ENCODE measurements at regions not wholly inside any gene's neighbourhood (a gene's known extent, or its start where the extent isn't known, plus 50 kb on each side); places are given as distances from the start of the nearest gene placed in this dataset.

DNA sequence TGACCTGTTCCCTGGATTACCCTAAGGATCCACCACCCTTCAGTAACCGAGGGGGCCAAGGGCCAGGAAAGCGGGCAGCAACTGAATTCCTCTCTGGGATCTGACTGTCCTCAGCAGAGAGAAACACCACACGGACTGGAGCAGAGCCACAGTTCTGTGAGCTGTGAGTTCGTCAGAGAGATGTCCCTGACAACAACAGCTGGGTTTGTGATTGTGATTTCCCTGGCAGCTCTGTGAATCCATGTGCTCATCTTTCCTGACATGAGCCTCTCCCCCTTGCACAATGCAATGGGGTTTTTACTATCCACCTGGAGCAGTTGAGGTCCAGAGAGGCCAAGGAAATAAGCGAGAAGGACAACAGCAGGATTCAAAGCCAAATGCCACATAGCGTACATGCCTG is 69.4 kb upstream of the AMPD3 start:
- TF ChIP-seq TEAD4 (CRISPR knock-in tag; IDR thresholded peaks at IDR 0.05), result no peak
- TF ChIP-seq, protein P1, sequence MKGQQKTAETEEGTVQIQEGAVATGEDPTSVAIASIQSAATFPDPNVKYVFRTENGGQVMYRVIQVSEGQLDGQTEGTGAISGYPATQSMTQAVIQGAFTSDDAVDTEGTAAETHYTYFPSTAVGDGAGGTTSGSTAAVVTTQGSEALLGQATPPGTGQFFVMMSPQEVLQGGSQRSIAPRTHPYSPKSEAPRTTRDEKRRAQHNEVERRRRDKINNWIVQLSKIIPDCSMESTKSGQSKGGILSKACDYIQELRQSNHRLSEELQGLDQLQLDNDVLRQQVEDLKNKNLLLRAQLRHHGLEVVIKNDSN (CRISPR knock-in tag; IDR thresholded peaks at IDR 0.05), result no peak
- TF ChIP-seq, protein P2, sequence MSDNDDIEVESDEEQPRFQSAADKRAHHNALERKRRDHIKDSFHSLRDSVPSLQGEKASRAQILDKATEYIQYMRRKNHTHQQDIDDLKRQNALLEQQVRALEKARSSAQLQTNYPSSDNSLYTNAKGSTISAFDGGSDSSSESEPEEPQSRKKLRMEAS (CRISPR knock-in tag; IDR thresholded peaks at IDR 0.05), result no peak
- TF ChIP-seq, protein P3, sequence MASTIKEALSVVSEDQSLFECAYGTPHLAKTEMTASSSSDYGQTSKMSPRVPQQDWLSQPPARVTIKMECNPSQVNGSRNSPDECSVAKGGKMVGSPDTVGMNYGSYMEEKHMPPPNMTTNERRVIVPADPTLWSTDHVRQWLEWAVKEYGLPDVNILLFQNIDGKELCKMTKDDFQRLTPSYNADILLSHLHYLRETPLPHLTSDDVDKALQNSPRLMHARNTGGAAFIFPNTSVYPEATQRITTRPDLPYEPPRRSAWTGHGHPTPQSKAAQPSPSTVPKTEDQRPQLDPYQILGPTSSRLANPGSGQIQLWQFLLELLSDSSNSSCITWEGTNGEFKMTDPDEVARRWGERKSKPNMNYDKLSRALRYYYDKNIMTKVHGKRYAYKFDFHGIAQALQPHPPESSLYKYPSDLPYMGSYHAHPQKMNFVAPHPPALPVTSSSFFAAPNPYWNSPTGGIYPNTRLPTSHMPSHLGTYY (CRISPR knock-in tag; IDR thresholded peaks at IDR 0.05), result no peak
- TF ChIP-seq, protein P4, sequence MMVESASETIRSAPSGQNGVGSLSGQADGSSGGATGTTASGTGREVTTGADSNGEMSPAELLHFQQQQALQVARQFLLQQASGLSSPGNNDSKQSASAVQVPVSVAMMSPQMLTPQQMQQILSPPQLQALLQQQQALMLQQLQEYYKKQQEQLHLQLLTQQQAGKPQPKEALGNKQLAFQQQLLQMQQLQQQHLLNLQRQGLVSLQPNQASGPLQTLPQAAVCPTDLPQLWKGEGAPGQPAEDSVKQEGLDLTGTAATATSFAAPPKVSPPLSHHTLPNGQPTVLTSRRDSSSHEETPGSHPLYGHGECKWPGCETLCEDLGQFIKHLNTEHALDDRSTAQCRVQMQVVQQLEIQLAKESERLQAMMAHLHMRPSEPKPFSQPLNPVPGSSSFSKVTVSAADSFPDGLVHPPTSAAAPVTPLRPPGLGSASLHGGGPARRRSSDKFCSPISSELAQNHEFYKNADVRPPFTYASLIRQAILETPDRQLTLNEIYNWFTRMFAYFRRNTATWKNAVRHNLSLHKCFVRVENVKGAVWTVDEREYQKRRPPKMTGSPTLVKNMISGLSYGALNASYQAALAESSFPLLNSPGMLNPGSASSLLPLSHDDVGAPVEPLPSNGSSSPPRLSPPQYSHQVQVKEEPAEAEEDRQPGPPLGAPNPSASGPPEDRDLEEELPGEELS (CRISPR knock-in tag; IDR thresholded peaks at IDR 0.05), result no peak
- TF ChIP-seq, protein P5, sequence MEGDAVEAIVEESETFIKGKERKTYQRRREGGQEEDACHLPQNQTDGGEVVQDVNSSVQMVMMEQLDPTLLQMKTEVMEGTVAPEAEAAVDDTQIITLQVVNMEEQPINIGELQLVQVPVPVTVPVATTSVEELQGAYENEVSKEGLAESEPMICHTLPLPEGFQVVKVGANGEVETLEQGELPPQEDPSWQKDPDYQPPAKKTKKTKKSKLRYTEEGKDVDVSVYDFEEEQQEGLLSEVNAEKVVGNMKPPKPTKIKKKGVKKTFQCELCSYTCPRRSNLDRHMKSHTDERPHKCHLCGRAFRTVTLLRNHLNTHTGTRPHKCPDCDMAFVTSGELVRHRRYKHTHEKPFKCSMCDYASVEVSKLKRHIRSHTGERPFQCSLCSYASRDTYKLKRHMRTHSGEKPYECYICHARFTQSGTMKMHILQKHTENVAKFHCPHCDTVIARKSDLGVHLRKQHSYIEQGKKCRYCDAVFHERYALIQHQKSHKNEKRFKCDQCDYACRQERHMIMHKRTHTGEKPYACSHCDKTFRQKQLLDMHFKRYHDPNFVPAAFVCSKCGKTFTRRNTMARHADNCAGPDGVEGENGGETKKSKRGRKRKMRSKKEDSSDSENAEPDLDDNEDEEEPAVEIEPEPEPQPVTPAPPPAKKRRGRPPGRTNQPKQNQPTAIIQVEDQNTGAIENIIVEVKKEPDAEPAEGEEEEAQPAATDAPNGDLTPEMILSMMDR (IDR thresholded peaks at IDR 0.05), result no peak
- no peak for TF ChIP-seq ZNF138 (CRISPR knock-in tag; conservative IDR thresholded peaks at IDR 0.05)
- TF ChIP-seq FOXJ3 (CRISPR knock-in tag; IDR thresholded peaks at IDR 0.05; ENCODE audit: borderline replicate concordance), result no peak
- no peak for TF ChIP-seq ETV6 (CRISPR knock-in tag; IDR thresholded peaks at IDR 0.05)
- no peak for TF ChIP-seq SP1 (CRISPR knock-in tag; conservative IDR thresholded peaks at IDR 0.05)
- no peak for TF ChIP-seq GABPB1 (CRISPR knock-in tag; IDR thresholded peaks at IDR 0.05)
- TF ChIP-seq, protein P6, sequence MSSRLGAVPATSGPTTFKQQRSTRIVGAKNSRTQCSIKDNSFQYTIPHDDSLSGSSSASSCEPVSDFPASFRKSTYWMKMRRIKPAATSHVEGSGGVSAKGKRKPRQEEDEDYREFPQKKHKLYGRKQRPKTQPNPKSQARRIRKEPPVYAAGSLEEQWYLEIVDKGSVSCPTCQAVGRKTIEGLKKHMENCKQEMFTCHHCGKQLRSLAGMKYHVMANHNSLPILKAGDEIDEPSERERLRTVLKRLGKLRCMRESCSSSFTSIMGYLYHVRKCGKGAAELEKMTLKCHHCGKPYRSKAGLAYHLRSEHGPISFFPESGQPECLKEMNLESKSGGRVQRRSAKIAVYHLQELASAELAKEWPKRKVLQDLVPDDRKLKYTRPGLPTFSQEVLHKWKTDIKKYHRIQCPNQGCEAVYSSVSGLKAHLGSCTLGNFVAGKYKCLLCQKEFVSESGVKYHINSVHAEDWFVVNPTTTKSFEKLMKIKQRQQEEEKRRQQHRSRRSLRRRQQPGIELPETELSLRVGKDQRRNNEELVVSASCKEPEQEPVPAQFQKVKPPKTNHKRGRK (CRISPR knock-in tag; IDR thresholded peaks at IDR 0.05; ENCODE audit: borderline replicate concordance), result no peak
- no peak for TF ChIP-seq JUN (CRISPR knock-in tag; IDR thresholded peaks at IDR 0.05)
